Astrocyte (in vitro differentiated cells and primary cell): ENCODE measurements at regions not wholly inside any gene's neighbourhood (a gene's known extent, or its start where the extent isn't known, plus 50 kb on each side); places are given as distances from the start of the nearest gene placed in this dataset.

Source experiments
- DNase-seq: peaks from one replicate; pipeline ENCODE4 v3.0.0-alpha.2; 2010; ENCODE audit warnings: low read depth
- FAIRE-seq: peaks from 2 replicates; lab custom pipeline; 2011; peaks lifted over from hg19 to GRCh38; lab: Jason Lieb, UNC
- H2AFZ ChIP-seq: 2 replicates; pipeline ENCODE4 v1.6.0; 2012; ENCODE audit warnings: low read depth, low read length, inconsistent platforms
- H3K27ac ChIP-seq: 2 replicates; pipeline ENCODE4 v1.5.1; 2011; ENCODE audit warnings: low read depth, low read length, inconsistent platforms
- H3K27me3 ChIP-seq: 2 replicates; pipeline ENCODE4 v1.6.0; 2011; ENCODE audit warnings: low read length, inconsistent platforms; ENCODE audit not compliant: insufficient read depth
- H3K36me3 ChIP-seq: 2 replicates; pipeline ENCODE4 v1.5.1; 2011; ENCODE audit warnings: low read length, inconsistent platforms; ENCODE audit not compliant: insufficient read depth
- H3K4me1 ChIP-seq: 2 replicates; pipeline ENCODE4 v1.5.1; 2011; ENCODE audit warnings: low read length, inconsistent platforms; ENCODE audit not compliant: insufficient read depth
- H3K4me2 ChIP-seq: 2 replicates; pipeline ENCODE4 v1.6.0; 2012; ENCODE audit warnings: low read length, inconsistent platforms
- H3K4me3 ChIP-seq: 2 replicates; pipeline ENCODE4 v1.5.1; 2011; ENCODE audit warnings: low read depth, mild to moderate bottlenecking, low read length, inconsistent platforms; ENCODE audit not compliant: insufficient read depth
- H3K79me2 ChIP-seq: 2 replicates; pipeline ENCODE4 v1.6.0; 2012; ENCODE audit warnings: mild to moderate bottlenecking, low read length, inconsistent platforms; ENCODE audit not compliant: insufficient read depth
- H3K9ac ChIP-seq: 2 replicates; pipeline ENCODE4 v1.6.0; 2012; ENCODE audit warnings: mild to moderate bottlenecking, low read length, inconsistent platforms
- H3K9me3 ChIP-seq: 2 replicates; pipeline ENCODE4 v1.5.1; 2012; ENCODE audit warnings: low read depth, mild to moderate bottlenecking, low read length, inconsistent platforms; ENCODE audit not compliant: insufficient read depth
- H4K20me1 ChIP-seq: 2 replicates; pipeline ENCODE4 v1.6.0; 2012; ENCODE audit warnings: low read length, inconsistent platforms; ENCODE audit not compliant: insufficient read depth
- H3K27ac Mint-ChIP-seq: one replicate; pipeline ENCODE4 v1.8.0; 2021; ENCODE audit warnings: mild to moderate bottlenecking, mixed read lengths; ENCODE audit not compliant: unreplicated experiment
- H3K27me3 Mint-ChIP-seq: one replicate; pipeline ENCODE4 v1.8.0; 2021; ENCODE audit warnings: low read depth, mixed read lengths; ENCODE audit not compliant: unreplicated experiment
- H3K36me3 Mint-ChIP-seq: one replicate; pipeline ENCODE4 v1.8.0; 2021; ENCODE audit warnings: low read depth, mixed read lengths; ENCODE audit not compliant: unreplicated experiment
- H3K4me1 Mint-ChIP-seq: one replicate; pipeline ENCODE4 v1.8.0; 2021; ENCODE audit warnings: low read depth, mixed read lengths; ENCODE audit not compliant: unreplicated experiment
- H3K4me3 Mint-ChIP-seq: one replicate; pipeline ENCODE4 v1.8.0; 2021; ENCODE audit warnings: mild to moderate bottlenecking, moderate library complexity, mixed read lengths; ENCODE audit not compliant: unreplicated experiment
- H3K9me3 Mint-ChIP-seq: one replicate; pipeline ENCODE4 v1.8.0; 2021; ENCODE audit warnings: mild to moderate bottlenecking, mixed read lengths; ENCODE audit not compliant: unreplicated experiment
- EZH2 ChIP-seq: IDR thresholded peaks from 2 replicates; pipeline ENCODE4 v1.6.1; 2012; ENCODE audit warnings: mild to moderate bottlenecking, low read length, inconsistent platforms; ENCODE audit not compliant: insufficient read depth
- TF ChIP-seq, protein P1 (sequence below): IDR thresholded peaks from 2 replicates; pipeline ENCODE4 v1.5.1; 2011; ENCODE audit warnings: low read depth, mild to moderate bottlenecking, inconsistent platforms, low read length, moderate library complexity; ENCODE audit not compliant: insufficient read depth

DNA sequence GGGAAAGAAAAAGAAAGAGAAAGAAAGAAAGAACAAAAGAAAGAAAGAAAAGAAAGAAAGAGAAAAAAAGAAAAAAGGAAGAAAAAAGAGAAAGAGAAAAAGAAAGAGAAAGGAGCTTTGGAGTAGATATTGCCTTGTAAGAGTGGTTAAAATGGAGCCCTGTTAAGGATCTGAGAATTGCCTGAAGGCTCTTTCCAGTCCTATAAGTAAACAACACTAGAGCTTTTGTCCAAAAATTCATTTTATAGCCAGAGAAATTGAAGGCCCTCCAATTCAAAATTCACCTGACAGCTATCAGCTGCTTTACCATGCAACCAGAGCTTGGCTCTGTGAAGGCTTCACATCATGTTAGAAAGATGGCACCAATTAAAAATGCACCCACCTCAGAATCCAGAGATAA, 102.1 kb upstream of the FRMD4B start:
- no peaks in the 10 kb centered on the region for H3K27me3 ChIP-seq
- no peak overlapping the region for H3K4me3 ChIP-seq
- Mint-ChIP-seq H3K4me3 (no peak overlapping the region), H3K9me3 (peaks cover 1% of the 10 kb centered on the region), H3K4me1 (no peaks in the 10 kb centered on the region), H3K36me3 (no peaks in the 10 kb centered on the region), H3K27ac (no peak overlapping the region), H3K27me3 (no peaks in the 10 kb centered on the region)
- FAIRE-seq: no peak
- no peak for DNase-seq
- H3K4me2 ChIP-seq: no peak overlapping the region
- no peaks in the 10 kb centered on the region for H3K79me2 ChIP-seq
- H3K9ac ChIP-seq: no peak overlapping the region
- H3K36me3 ChIP-seq: no peaks in the 10 kb centered on the region
- no peaks in the 10 kb centered on the region for H3K4me1 ChIP-seq
- no peak for TF ChIP-seq EZH2
- TF ChIP-seq, protein P1, sequence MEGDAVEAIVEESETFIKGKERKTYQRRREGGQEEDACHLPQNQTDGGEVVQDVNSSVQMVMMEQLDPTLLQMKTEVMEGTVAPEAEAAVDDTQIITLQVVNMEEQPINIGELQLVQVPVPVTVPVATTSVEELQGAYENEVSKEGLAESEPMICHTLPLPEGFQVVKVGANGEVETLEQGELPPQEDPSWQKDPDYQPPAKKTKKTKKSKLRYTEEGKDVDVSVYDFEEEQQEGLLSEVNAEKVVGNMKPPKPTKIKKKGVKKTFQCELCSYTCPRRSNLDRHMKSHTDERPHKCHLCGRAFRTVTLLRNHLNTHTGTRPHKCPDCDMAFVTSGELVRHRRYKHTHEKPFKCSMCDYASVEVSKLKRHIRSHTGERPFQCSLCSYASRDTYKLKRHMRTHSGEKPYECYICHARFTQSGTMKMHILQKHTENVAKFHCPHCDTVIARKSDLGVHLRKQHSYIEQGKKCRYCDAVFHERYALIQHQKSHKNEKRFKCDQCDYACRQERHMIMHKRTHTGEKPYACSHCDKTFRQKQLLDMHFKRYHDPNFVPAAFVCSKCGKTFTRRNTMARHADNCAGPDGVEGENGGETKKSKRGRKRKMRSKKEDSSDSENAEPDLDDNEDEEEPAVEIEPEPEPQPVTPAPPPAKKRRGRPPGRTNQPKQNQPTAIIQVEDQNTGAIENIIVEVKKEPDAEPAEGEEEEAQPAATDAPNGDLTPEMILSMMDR: no peak
- H2AFZ ChIP-seq: no peak overlapping the region
- H4K20me1 ChIP-seq: no peaks in the 10 kb centered on the region
- H3K9me3 ChIP-seq: peaks cover 2% of the 10 kb centered on the region
- no peak overlapping the region for H3K27ac ChIP-seq

DNA sequence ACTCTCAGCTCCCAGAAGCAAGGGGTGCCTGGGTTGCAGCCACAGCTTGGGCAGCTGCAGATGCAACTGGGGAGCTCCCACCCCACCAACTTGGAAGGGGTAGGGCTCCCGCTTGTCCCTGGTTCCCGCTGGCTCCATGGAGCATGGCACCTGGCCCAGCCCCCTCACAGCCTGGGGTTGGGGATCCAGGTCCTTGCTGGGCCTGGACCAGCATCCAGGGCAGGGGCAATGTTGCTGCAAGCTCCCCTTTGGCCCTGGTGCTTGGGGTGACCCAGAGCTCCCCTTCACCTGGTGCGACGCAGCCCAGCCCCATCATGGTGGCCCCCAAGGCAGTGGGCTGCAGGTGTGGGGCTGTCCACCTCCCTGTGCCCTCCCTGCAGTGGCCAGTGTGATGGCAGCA, 99.6 kb upstream of the FRMD4B start:
- H3K27ac Mint-ChIP-seq: no peak overlapping the region
- peaks cover 5% of the 10 kb centered on the region for H3K9me3 Mint-ChIP-seq
- H3K79me2 ChIP-seq: no peaks in the 10 kb centered on the region

More for the DNA sequence above, 99.6 kb upstream of the FRMD4B start:
- Histone ChIP-seq H3K9ac (no peak overlapping the region), H4K20me1 (no peaks in the 10 kb centered on the region), H2AFZ (no peak overlapping the region), H3K4me3 (no peak overlapping the region), H3K36me3 (no peaks in the 10 kb centered on the region), H3K27me3 (no peaks in the 10 kb centered on the region), H3K27ac (no peak overlapping the region), H3K4me2 (no peak overlapping the region), H3K4me1 (no peaks in the 10 kb centered on the region), H3K9me3 (peaks cover 2% of the 10 kb centered on the region)
- TF ChIP-seq, protein P1: no peak
- TF ChIP-seq EZH2: no peak
- no peaks in the 10 kb centered on the region for H3K27me3 Mint-ChIP-seq
- no peak overlapping the region for H3K4me3 Mint-ChIP-seq
- no peaks in the 10 kb centered on the region for H3K4me1 Mint-ChIP-seq
- H3K36me3 Mint-ChIP-seq: no peaks in the 10 kb centered on the region
- FAIRE-seq: no peak
- no peak for DNase-seq
